IMR-90 (cell line): ENCODE measurements at regions not wholly inside any gene's neighbourhood (a gene's known extent, or its start where the extent isn't known, plus 50 kb on each side); places are given as distances from the start of the nearest gene placed in this dataset.

Source experiments
- BHLHE40 ChIP-seq: fragments of 150-350 bp; IDR thresholded peaks from 2 replicates; pipeline ENCODE4 v1.6.1; 2016; ENCODE audit warnings: mild to moderate bottlenecking, low read depth, low read length
- CEBPB ChIP-seq: IDR thresholded peaks from 2 replicates; pipeline ENCODE4 v1.6.1; 2012; ENCODE audit warnings: low read depth, low read length, improper control_type of control experiment
- CHD1 ChIP-seq: IDR thresholded peaks from 2 replicates; pipeline ENCODE4 v1.6.1; 2012; ENCODE audit warnings: low read depth, low read length, improper control_type of control experiment
- FOS ChIP-seq: fragments of 150-350 bp; IDR thresholded peaks from 2 replicates; pipeline ENCODE4 v1.6.1; 2016; ENCODE audit warnings: low read depth, low read length
- MAFK ChIP-seq: IDR thresholded peaks from 2 replicates; pipeline ENCODE4 v1.6.1; 2012; ENCODE audit warnings: low read depth, low read length, improper control_type of control experiment
- MXI1 ChIP-seq: IDR thresholded peaks from 2 replicates; pipeline ENCODE4 v1.6.1; 2012; ENCODE audit warnings: low read depth, mild to moderate bottlenecking, low read length, moderate library complexity, borderline replicate concordance
- POLR2A ChIP-seq: IDR thresholded peaks from 2 replicates; pipeline ENCODE4 v1.6.1; 2012; ENCODE audit warnings: mild to moderate bottlenecking, low read depth, low read length
- RAD21 ChIP-seq: IDR thresholded peaks from 2 replicates; pipeline ENCODE4 v1.6.1; 2012; ENCODE audit warnings: low read length, improper control_type of control experiment
- RCOR1 ChIP-seq: IDR thresholded peaks from 2 replicates; pipeline ENCODE4 v1.6.1; 2012; ENCODE audit warnings: mild to moderate bottlenecking, low read length, improper control_type of control experiment; ENCODE audit not compliant: insufficient replicate concordance
- RFX5 ChIP-seq: IDR thresholded peaks from 2 replicates; pipeline ENCODE4 v1.8.0; 2012; ENCODE audit warnings: low read depth, mild to moderate bottlenecking, low read length, moderate library complexity
- SMC3 ChIP-seq: fragments of 150-350 bp; IDR thresholded peaks from 2 replicates; pipeline ENCODE4 v1.6.1; 2016; ENCODE audit warnings: low read depth, mild to moderate bottlenecking, antibody characterized with exemption, low read length, moderate library complexity
- TF ChIP-seq, protein P1 (sequence below): conservative IDR thresholded peaks from 2 replicates; pipeline ENCODE4 v1.5.1; 2012; ENCODE audit warnings: mild to moderate bottlenecking, low read depth, low read length, improper control_type of control experiment
- TF ChIP-seq, protein P2 (sequence below): fragments of 150-350 bp; IDR thresholded peaks from 2 replicates; pipeline ENCODE4 v1.6.1; 2017; ENCODE audit warnings: mild to moderate bottlenecking, antibody characterized with exemption, low read length, low read depth

DNA sequence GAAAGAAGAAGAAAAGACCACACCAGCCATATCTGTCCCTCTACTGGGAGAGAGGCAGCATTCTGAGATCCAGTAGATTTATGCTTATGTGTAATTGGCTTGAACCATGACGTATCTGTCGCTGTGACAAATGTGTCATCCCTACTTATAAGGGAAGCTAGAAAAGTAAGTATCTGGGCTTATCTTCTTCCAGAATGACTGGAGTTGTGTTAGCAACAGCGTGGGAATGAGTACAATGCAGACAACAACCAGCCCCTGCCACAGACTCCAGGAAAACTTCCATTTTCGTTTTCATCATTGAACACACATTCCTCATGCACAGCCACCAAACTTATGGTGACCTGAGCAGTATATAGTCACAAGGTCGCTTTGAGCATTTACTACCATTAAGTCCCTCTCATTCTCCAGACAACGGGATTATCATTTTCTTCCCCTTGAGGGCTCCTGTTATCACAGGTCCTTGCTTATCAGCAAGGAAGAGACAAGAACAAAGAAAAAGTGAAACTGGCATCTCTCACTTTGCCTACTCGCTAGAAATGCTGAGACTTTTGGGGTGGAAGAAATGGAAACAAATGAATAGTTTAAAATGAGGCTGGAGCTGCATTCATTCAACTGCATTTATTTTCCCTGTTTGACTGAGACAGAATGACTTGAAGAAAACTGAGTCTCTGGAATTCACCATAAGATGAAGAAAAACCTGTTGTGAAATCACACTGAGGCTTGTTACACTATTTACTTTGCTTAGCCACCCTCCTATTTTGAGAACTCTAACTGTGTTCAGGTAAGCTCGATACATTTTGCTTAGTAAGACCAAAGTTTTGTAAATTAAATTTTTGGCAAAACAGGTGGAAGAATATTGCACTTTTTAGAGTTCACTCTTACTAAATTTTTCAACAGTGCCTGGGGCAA is 149.3 kb upstream of the FOXQ1 start:
- TF ChIP-seq, protein P1, sequence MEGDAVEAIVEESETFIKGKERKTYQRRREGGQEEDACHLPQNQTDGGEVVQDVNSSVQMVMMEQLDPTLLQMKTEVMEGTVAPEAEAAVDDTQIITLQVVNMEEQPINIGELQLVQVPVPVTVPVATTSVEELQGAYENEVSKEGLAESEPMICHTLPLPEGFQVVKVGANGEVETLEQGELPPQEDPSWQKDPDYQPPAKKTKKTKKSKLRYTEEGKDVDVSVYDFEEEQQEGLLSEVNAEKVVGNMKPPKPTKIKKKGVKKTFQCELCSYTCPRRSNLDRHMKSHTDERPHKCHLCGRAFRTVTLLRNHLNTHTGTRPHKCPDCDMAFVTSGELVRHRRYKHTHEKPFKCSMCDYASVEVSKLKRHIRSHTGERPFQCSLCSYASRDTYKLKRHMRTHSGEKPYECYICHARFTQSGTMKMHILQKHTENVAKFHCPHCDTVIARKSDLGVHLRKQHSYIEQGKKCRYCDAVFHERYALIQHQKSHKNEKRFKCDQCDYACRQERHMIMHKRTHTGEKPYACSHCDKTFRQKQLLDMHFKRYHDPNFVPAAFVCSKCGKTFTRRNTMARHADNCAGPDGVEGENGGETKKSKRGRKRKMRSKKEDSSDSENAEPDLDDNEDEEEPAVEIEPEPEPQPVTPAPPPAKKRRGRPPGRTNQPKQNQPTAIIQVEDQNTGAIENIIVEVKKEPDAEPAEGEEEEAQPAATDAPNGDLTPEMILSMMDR: no peak
- TF ChIP-seq, protein P2, sequence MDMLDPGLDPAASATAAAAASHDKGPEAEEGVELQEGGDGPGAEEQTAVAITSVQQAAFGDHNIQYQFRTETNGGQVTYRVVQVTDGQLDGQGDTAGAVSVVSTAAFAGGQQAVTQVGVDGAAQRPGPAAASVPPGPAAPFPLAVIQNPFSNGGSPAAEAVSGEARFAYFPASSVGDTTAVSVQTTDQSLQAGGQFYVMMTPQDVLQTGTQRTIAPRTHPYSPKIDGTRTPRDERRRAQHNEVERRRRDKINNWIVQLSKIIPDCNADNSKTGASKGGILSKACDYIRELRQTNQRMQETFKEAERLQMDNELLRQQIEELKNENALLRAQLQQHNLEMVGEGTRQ: no peak
- TF ChIP-seq SMC3 (no peak), POLR2A (no peak), MXI1 (no peak), CEBPB (no peak), FOS (no peak), RFX5 (no peak), BHLHE40 (no peak), RCOR1 (no peak), MAFK (no peak), RAD21 (no peak), CHD1 (no peak)
